GM12865 (cell line): ENCODE measurements at regions not wholly inside any gene's neighbourhood (a gene's known extent, or its start where the extent isn't known, plus 50 kb on each side); places are given as distances from the start of the nearest gene placed in this dataset.

Experiments used
- DNase-seq: peaks from one replicate; pipeline ENCODE4 v3.0.0; 2010; ENCODE audit warnings: low read depth
- H3K4me3 ChIP-seq: 2 replicates; pipeline ENCODE4 v1.5.1; 2011; ENCODE audit warnings: mild to moderate bottlenecking, low read depth, low read length, control low read depth
- TF ChIP-seq, protein P1 (sequence below): IDR thresholded peaks from 2 replicates; pipeline ENCODE4 v1.5.1; 2011; ENCODE audit warnings: low read length, control low read depth, low read depth, inconsistent platforms; ENCODE audit not compliant: insufficient read depth; ENCODE audit errors: missing control alignments

DNA sequence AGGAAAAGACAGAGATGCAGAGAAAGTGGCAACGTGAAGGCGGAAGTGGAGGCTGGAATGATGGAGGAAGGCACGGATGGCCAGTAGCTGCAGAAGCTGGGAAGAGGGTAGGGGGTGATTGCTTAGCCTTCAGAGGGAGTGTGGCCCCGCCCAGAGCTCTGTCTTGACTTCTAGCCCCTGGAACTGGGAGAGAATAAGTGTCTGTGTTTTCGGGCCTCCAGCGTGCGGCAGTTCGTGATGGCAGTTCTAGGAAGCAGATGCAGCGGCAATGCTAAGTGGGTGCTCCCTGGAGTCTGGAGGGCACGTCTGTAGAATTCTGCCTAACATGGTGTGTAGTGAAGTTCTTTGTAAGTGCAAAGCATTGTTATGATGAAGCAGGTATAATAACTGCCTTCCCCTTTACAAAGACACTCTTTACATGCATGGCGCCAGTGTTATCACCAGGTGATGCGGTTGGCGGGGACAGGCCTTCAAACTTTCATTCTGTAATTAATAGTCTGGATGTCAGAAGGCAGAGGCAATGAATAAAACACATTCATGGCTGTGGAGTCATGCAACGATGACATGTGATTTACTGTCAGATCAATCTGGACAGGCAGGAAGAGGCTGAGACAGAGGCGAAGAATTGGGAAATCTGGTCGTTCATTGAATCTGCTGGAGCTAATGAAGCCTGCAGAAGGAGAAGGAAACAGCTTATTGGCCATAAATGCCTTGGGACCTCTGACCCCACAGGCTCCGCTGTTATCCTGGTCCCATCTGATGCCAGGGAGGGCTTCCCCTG is 228.6 kb downstream of the GLRX3 start:
- no peak for DNase-seq
- TF ChIP-seq, protein P1, sequence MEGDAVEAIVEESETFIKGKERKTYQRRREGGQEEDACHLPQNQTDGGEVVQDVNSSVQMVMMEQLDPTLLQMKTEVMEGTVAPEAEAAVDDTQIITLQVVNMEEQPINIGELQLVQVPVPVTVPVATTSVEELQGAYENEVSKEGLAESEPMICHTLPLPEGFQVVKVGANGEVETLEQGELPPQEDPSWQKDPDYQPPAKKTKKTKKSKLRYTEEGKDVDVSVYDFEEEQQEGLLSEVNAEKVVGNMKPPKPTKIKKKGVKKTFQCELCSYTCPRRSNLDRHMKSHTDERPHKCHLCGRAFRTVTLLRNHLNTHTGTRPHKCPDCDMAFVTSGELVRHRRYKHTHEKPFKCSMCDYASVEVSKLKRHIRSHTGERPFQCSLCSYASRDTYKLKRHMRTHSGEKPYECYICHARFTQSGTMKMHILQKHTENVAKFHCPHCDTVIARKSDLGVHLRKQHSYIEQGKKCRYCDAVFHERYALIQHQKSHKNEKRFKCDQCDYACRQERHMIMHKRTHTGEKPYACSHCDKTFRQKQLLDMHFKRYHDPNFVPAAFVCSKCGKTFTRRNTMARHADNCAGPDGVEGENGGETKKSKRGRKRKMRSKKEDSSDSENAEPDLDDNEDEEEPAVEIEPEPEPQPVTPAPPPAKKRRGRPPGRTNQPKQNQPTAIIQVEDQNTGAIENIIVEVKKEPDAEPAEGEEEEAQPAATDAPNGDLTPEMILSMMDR = no peak
- no peak overlapping the region for H3K4me3 ChIP-seq

DNA sequence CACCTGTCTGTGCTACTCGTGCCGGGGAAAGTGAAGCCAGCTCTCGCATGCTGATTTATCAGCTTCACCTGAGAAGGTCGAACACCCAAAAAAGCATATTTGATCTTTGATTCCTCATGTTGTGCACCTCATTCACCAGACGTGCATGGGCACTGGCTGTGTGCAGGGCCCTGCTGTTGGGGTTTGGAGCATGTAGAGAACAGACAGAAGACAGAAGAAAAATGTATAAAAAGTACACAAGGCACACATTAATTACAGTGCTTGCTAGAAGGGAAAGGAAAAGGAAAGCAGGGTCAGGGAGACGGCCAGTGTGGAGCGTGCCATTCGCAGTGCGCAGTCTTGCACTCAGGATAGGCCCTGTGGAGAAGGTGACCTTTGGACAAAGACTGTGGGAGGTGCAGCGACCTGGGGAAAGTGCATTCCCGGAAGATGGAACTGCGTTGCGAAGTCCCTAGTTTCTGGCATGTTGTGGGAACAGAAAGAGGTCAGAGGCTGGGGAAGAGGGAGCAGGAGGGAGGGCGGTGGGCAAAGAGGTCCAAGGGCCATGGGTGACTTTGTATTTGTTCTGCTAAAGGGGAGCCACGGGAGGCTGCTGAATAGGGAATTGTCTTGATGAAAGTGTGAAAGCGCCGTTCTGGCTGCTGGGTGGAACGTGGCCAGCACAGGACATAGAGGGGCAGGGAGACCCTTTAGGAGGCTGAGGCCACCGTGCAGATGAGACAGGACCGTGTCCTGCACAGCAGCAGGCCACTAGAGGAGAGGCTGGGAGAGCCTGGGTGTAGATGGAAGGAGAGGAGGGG is 232.8 kb downstream of the GLRX3 start:
- TF ChIP-seq, protein P1 = no peak
- no peak overlapping the region for H3K4me3 ChIP-seq

DNA sequence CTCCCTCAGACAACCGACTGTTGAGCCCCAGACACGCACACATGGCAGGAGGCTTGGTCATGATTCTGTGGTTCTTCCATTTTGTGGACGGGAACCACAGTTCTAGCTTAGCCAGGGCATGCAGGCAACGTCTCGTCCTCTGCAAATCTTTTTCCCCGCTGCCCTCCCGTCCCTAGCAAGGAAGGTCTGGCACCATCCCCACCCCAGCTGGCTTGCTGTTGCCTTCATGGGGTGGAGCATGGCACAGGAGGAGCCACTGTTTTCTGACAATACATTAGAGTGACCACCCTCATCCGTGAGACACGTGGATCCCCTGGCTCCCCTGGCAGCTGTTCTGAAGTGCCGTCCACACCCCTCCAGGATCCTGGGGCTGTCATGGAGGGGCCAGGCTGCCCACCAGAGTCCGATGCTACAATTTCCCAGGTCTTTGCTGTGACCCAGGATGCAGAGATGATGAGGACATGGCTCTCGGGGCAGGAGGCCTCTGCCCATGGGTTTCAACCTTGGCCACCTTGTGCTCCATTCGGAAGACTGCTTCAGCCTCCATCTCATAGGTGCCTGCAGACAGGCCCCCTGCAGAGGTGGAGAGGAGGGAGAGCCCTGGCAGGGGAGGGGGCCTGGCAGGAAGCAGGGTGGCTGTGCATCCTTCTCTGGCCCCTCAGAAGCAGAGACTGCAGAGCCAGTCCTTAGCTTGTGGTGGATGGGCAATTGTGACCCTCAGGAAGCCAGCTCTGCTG is 233.6 kb downstream of the GLRX3 start:
- TF ChIP-seq, protein P1 = no peak
- DNase-seq = no peak
- no peak overlapping the region for H3K4me3 ChIP-seq

More for the DNA sequence above, 232.8 kb downstream of the GLRX3 start:
- DNase-seq = no peak

DNA sequence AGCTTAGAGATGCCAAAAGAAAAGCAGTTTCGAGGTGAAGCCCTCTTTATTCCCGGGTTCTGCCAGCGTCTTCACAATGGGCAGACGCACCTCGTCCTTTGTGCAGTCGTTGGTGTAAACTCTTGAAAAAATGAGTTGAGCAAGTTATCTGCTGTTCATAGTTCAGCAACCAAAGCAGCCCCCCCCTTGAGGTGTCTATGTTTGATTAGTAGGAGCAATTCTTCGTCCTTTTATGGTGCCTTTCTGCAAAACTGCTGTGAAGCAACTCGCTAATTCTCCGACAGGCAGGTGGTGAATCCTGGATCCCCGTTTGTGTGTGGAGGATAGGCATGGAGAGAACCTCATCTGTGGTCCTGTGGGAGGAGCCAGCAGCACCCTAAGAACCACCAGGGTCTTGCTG is 234.5 kb downstream of the GLRX3 start:
- TF ChIP-seq, protein P1 = no peak
- DNase-seq = no peak
- H3K4me3 ChIP-seq = no peak overlapping the region

DNA sequence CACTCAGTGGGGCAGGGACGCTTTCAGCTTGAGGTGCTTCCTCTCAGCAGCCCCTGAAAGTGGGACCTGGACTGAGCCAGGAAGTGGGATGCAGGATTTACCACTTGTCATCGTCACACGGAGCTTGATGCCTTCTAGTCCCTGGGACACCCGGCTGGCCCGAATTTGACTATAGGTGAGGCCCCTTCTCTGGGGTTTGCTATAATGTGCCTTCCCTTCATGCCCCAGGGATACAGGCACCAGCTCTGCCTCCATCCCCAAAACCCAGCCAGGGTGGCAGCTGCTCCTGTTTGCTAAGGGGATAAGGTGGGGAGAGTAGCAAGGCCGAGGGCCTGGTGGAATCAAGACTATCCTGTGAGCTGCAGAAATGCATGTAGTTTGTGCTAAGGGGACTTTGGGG is 235.0 kb downstream of the GLRX3 start:
- TF ChIP-seq, protein P1 = no peak
- no peak for DNase-seq
- H3K4me3 ChIP-seq = no peak overlapping the region

DNA sequence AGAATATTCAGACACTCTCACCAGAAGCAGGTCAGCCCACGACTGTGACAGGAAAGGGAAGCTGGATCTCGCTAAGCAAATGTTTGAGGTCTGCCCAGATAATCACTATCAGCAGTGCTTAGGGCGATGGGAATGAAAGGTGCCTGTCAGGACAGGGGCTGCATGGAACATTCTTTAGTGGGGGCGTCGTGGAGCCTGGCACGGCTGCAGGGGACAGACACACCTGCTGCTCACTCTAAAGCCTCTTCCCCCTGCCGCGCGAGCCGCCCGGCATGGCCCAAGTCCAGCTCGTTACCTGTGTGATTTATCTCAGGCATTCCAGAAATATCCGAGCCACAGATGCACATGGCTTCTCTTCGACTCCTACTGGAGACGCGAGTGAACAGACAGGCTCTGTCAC is 235.5 kb downstream of the GLRX3 start:
- TF ChIP-seq, protein P1 = no peak
- no peak overlapping the region for H3K4me3 ChIP-seq
- DNase-seq = no peak
